HK-2 (cell line): ENCODE measurements at regions not wholly inside any gene's neighbourhood (a gene's known extent, or its start where the extent isn't known, plus 50 kb on each side); places are given as distances from the start of the nearest gene placed in this dataset.
"Not testable (repeated sequence)": the region's sequence is repeated elsewhere in the genome, so short reads cannot be mapped to it uniquely, and the experiment has no call there.

ENCODE experiments used
- DNase-seq: peaks from one replicate; pipeline ENCODE4 v3.0.0-alpha.2; 2018; ENCODE audit not compliant: unreplicated experiment

DNA sequence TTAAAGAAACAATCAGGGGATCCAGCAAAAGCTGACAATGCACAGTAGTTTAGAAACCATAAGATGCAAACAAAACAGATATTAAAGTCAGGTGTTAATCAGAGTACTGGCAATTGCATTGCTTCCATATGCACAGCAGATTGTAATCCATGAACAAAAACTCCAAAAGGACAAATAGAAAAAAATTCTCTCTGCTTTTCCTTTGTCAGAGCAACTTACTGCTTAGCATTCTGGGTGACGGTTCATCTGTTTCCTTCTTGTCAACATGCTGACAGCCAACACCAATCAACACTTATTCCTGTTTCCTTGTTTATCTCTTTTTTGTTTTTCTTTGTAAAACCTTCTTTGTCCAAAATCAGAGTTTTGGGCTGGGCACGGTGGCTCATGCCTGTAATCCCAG, 473.1 kb downstream of the XIRP2 start:
- DNase-seq: no peak

DNA sequence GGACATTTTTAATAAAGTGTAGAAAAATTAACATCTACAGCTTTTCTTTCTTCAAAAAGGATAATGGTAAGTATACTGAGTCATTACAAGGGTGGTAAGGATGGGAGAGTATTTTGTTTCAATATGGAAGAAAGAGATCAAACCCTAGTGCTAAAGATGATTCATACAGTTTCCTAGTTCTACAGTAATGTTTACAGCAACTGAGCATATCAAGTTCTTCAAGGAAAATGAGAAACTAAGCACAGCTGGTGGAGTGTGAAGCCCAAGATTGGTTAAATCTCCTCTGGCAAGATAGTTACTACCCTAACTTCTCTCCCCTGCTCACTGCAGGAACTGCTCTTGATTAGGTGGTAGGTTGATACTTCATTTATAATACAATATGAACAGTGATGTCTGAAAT, 467.5 kb downstream of the XIRP2 start:
- no peak for DNase-seq

DNA sequence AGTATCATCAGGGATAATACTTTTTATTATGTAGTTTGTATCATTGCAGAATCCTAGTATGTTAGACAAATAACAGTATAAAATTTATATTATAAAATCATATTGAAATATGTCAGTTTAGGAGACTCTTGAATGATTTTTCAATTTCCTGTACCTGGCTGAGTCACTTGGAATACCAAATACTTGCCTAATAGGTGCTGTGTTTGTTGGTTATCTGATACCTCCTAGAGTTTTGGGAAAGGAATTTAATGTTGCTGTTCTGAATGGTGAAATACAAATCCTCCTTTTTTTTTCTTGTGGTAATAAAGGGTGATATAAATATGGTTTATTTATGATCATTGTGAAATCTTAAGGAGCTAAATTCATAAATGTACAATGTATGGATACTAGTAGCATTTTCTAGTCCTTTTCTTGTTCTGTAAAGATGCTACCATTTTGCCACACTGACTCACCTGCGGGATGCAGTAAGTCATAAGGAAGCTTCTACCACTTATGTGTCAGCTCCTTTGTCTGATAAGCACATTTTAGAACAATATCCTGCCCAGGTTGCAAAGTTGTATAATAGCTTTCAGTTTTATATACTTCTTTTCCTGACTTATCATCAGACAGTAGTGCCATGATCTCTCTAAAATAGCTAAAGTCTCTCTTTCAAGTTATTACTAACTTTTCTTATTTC, 465.5 kb downstream of the XIRP2 start:
- no peak for DNase-seq

DNA sequence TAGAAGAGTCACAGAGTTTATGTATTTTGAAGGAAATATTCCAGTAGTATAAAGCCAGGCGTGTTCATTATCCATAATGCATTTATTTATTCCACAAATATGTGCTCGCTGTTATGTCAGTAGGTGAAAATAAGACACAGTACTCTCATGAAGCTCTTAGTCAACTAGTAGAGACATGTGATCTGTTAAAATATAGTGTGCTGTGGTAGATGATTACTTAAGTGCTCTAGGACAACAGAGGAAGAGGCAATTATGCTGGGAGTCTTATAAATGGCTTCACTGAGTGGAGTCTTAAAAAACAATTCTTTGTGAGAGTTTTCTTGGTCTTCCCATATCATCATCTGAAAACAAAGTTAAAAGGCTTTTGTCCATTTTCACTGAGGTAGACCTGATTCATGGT, 457.3 kb downstream of the XIRP2 start:
- no peak for DNase-seq

DNA sequence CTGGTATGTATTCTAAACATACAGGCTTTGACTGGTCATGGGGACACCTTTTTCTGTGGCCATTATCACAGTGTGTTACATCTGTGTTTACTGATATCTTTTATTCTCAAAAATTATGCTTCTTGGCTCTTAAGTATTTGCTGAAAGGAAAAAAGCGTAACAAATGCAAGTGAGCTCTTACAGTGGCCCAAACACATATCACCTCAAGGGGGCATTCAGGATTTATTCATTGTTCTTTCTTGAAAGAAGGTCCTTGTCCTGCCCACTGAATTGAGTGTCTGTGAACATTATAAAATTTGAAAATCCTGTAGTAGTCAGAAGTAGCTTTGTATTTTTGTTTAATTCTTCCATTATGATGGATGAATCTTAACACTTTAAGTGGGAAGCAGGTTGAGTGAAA, 454.5 kb downstream of the XIRP2 start:
- no peak for DNase-seq

DNA sequence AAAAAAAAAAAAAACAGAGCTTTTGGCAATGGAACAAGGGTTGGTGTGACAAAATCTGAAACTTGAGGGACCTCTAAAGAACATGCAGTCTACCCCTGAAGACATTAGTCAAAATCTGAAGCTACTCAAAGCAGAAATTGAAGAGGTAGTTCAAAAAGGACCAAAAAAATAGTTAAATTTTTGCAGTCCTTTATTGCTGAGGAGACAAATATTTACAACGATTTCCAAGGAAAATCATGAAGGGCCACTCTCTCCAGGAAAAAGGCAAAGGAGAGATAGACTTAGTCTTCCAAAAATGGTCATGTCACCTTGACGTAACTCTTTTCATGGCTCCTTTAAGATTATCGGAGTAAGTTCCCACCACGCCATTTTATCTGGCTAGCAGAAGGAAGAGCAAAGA, 452.0 kb downstream of the XIRP2 start:
- no peak for DNase-seq

DNA sequence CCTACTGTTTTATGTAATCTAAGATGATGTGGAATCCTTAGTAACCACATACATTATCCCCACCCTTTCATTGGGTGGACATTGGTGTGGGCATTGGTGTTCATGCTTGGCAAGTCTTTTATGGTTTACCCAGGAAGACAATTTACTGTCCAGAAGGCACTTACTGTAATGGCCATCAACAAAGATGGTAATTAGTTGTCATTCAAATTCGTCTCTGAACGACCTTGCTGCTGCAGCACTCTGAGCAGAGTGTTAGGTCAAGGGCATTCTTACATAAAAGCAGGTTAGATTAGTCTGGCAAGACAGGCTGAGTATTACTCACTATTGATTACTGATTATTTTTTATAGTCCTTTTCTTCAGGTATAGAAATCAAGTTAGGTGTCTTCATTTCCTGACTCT, 447.9 kb downstream of the XIRP2 start:
- no peak for DNase-seq

DNA sequence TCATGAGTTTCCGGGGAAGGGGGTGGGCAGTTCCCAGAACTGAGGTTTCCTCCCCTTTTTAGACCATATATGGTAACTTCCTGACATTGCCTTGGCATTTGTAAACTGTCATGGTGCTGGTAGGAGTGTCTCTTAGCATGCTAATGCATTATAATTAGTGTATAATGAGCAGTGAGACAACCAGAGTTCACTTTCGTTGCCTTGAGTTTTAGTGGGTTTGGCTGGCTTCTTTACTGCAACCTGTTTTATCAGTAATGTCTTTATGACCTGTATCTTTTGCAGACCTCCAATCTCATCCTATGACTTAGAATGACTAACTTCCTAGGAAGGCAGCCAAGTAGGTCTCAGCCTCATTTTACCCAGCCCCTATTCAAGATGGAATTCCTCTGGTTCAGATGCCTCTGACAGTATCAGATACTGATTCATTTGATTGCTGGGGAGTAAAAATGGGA, 447.3 kb downstream of the XIRP2 start:
- no peak for DNase-seq

DNA sequence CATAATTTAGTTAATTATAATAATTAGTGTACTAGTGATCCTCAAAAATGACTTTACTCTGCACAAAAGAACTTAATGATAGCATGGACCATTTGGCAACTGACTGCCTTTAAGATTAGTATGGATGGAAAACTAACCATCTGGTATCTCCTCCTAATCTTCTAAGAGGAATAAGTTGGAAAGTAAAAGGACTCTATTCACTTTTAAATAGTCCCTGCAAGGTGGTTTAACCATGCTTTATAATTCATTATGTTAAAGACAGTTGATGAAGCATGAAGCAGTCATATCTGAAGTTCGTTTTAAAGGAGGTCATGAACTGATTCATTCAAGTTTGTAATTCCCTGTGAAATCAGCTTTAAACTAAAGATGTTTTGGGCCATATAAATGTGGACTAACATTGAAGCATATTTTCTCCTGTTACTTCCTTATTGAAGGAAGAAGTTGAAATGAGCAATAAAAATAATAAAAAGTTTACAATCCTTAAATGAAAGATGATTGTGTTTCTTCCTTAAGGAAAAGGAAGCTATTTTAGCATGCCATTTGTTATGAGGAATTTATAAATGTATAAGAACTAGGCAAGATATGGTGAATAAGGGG, 446.0 kb downstream of the XIRP2 start:
- DNase-seq: no peak

DNA sequence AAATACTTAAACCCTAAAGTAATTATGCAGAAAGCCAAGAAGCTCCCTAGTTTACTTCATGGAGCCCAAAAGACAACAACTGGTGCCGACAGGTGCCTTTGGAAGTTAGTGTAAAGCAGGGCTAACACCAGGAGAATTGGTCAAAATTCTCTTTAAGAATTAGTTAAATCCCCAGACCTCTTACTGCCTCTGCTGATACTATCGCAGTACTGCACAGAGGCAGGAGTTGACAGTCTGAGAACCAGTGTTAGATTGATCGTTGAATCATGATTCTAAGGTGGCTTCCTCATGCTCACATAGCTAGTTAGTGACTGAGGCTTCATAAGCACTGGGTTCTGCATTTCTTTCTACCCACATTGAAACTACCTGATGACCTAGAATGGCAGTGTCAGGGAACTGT, 445.0 kb downstream of the XIRP2 start:
- no peak for DNase-seq

DNA sequence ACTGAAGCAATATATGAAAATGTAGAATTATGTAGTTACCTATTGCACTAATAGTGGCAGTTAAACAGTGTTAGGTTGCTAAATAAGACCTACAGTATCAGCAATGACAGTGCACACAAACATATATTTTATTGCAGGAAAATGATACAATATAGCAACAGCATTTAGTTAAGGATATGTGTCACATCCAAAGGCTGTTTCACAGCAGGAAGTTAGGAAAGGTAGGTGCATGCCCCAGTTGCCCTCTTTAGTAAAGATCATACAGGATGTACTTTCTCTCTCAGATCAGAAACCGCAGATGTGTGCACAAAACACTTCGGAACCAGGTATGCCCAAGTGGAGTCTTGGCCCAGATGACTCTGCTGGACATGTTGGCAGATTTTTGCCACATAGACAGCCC, 444.1 kb downstream of the XIRP2 start:
- no peak for DNase-seq

DNA sequence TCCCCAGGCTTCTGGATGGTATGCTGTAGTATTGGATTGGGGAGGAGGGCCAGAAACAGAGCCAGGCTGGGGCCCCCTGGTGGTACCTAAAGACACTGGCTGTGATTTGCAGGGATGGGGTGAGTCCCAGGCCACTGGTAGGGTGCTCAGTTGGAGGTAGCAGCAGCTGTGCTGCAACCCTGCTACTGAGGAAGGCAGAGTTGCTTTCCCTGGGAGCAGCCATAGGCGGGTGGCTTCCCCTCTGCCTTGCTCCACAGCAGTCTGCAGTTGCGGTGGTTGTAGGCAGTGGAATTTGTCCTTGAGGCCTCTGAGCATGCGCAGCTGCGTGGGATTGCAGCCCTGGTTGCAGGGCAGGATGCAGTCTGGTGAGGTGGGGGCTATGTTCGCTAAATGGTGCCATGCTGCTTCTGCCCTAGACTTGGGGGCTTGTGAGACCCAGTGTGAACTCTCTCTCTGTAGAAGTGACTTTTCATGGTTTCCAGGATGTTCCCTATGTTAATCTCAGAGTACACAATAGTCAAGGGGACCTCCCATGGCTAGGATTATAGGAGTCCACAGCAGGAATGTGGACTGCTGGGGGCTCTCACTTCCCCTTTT, 443.5 kb downstream of the XIRP2 start:
- DNase-seq: no peak

DNA sequence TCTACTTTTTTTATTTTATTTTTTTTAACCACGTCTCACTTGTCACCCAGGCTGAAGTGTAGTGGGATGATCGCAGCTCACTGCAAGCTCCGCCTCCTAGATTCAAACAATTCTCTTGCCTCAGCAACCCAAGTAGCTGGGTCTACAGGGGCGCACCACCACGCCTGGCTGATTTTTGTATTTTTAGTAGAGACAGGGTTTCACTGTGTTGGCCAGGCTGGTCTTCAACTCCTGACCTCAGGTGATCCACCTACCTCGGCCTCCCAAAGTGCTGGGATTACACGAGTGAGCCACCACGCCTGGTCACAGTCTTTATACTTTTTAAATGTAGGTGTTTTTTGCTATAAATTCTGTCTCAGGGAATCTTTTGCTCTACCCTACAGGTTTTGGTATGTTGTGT, 440.5 kb downstream of the XIRP2 start:
- not testable (repeated sequence) for DNase-seq

DNA sequence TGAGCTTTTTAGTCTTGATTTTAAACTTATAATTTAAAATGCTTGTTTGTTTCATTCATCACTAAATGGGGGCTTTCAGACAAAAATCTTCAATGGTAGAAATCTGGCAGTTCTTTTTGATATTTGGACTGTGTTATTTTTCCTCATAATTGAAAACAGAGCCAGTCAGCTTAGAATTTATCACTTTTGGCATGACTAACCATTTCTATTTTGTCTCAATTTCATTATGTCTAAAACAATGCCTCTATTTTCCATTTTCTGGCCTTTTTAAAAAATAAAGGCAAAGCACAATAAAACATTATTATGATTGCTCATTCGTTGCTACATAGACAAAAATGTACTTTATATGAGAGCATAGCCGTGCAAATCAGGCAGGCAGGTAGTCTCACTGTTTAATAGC, 434.5 kb downstream of the XIRP2 start:
- no peak for DNase-seq

DNA sequence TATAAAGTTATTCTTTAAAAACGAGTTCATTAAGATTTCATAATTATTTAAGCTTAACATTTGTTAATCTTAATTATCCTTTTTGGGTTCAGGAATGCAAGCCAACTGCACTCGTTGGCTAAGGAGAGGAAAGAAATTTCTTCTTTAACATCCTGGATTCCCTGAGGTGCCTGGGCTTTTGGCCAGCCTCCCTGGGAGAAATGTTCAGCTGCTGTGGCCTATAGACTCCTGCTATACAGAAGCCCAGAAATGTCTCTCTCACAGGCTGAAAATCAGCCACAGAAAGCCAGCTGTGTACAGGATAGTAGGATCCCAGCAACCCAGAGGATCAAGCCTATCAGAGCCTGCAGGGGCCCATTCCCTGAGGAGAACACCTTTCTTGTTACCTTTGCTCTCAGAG, 430.3 kb downstream of the XIRP2 start:
- no peak for DNase-seq

DNA sequence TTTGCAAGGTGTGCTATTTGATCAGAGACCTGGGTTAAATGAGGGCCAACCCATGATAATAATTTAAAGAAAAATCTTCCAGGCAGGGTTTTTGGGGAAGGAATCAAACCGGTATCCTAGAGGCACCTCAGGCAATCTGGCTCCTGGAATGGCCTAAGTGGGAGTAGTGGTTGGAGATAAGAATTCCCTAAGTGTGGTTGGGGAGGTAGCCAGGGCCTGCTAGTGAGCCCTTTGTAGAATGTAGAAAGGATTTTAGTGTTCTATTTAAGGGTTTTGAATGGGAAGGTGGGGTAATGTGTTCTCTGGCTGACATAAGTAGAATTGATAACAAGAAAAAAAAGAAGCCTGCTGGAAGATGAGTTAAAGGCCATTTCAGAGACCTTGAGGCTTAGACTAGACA, 422.2 kb downstream of the XIRP2 start:
- DNase-seq: no peak
